ENCODE measurements at regions not wholly inside any gene's neighbourhood (a gene's known extent, or its start where the extent isn't known, plus 50 kb on each side); places are given as distances from the start of the nearest gene placed in this dataset.

GRCh38 chr6:1118287-1118647 lies 193.6 kb upstream of the FOXQ1 start:
- TF ChIP-seq SIN3A (IDR thresholded peaks at IDR 0.05; ENCODE audit: borderline replicate concordance, insufficient read depth, low read length) (no peak), TAF1 (IDR thresholded peaks at IDR 0.05; ENCODE audit: borderline replicate concordance, insufficient read depth, low read length) (no peak), POLR2AphosphoS5 (IDR thresholded peaks at IDR 0.05; ENCODE audit: low read depth, low read length) (no peak), REST (IDR thresholded peaks at IDR 0.05; ENCODE audit: insufficient read depth in 1 of 2, low read depth in 2 of 2, low read length in 2 of 2) (no peak), FOXP2 (optimal IDR thresholded peaks at IDR 0.05; ENCODE audit: borderline replicate concordance, extremely low read depth, extremely low read length, insufficient read depth) (no peak)

- no peak for TF ChIP-seq TAF1 (IDR thresholded peaks at IDR 0.05; ENCODE audit: borderline replicate concordance, insufficient read depth, low read length)
- no peak for TF ChIP-seq POLR2AphosphoS5 (IDR thresholded peaks at IDR 0.05; ENCODE audit: low read depth, low read length)
- TF ChIP-seq FOXP2 (optimal IDR thresholded peaks at IDR 0.05; ENCODE audit: borderline replicate concordance, extremely low read depth, extremely low read length, insufficient read depth), result no peak
- no peak for TF ChIP-seq REST (IDR thresholded peaks at IDR 0.05; ENCODE audit: insufficient read depth in 1 of 2, low read depth in 2 of 2, low read length in 2 of 2)
- TF ChIP-seq SIN3A (IDR thresholded peaks at IDR 0.05; ENCODE audit: borderline replicate concordance, insufficient read depth, low read length), result no peak
Observed at GRCh38 chr6:1117530-1118286, 194.2 kb upstream of the FOXQ1 start.

GRCh38 chr6:1116149-1116548 lies 195.7 kb upstream of the FOXQ1 start:
- TF ChIP-seq POLR2AphosphoS5 (IDR thresholded peaks at IDR 0.05; ENCODE audit: low read depth, low read length), result no peak

- no peak for TF ChIP-seq REST (IDR thresholded peaks at IDR 0.05; ENCODE audit: insufficient read depth in 1 of 2, low read depth in 2 of 2, low read length in 2 of 2)
- no peak for TF ChIP-seq FOXP2 (optimal IDR thresholded peaks at IDR 0.05; ENCODE audit: borderline replicate concordance, extremely low read depth, extremely low read length, insufficient read depth)
- TF ChIP-seq TAF1 (IDR thresholded peaks at IDR 0.05; ENCODE audit: borderline replicate concordance, insufficient read depth, low read length), result no peak
- TF ChIP-seq POLR2AphosphoS5 (IDR thresholded peaks at IDR 0.05; ENCODE audit: low read depth, low read length), result no peak
- TF ChIP-seq SIN3A (IDR thresholded peaks at IDR 0.05; ENCODE audit: borderline replicate concordance, insufficient read depth, low read length), result no peak
Observed at GRCh38 chr6:1113916-1114540, 197.9 kb upstream of the FOXQ1 start.

- TF ChIP-seq FOXP2 (optimal IDR thresholded peaks at IDR 0.05; ENCODE audit: borderline replicate concordance, extremely low read depth, extremely low read length, insufficient read depth) (no peak), TAF1 (IDR thresholded peaks at IDR 0.05; ENCODE audit: borderline replicate concordance, insufficient read depth, low read length) (no peak), POLR2AphosphoS5 (IDR thresholded peaks at IDR 0.05; ENCODE audit: low read depth, low read length) (no peak), SIN3A (IDR thresholded peaks at IDR 0.05; ENCODE audit: borderline replicate concordance, insufficient read depth, low read length) (no peak), REST (IDR thresholded peaks at IDR 0.05; ENCODE audit: insufficient read depth in 1 of 2, low read depth in 2 of 2, low read length in 2 of 2) (no peak)
Observed at GRCh38 chr6:1111361-1111760, 200.5 kb upstream of the FOXQ1 start.
